ENCODE measurements at regions not wholly inside any gene's neighbourhood (a gene's known extent, or its start where the extent isn't known, plus 50 kb on each side); places are given as distances from the start of the nearest gene placed in this dataset.

- H3K4me2 ChIP-seq (ENCODE audit: insufficient read depth, low read length) = no peak overlapping the region
- FAIRE-seq (no peak), DNase-seq (ENCODE audit: low read depth, low spot score) (no peak)
- intact Hi-C loops (cut with micrococcal nuclease) (no loop called here), dilution Hi-C loops (cut with MboI; ENCODE audit: extremely low pct_ligation_motif_present, low sequenced_read_pairs) (no loop called here)
- peaks cover 8% of the 10 kb centered on the region for H3K4me1 ChIP-seq (ENCODE audit: control insufficient read depth, extremely low read depth, insufficient read depth, low read length)
- H4K20me1 ChIP-seq (replicated peaks; ENCODE audit: control insufficient read depth, extremely low read depth, insufficient read depth, low read length) = no peaks in the 10 kb centered on the region
- POLR2A ChIA-PET = interaction anchor here (2.7 kb wide), 1 partner anchor 17 kb away, joined by 8 read pairs; no protein-coding TSS in a partner anchor
- H3K4me3 ChIP-seq (replicated peaks in 1 of 3; ENCODE audit: insufficient read depth in 1 of 3, low read depth in 1 of 3, low read length in 3 of 3) = no peak overlapping the region
- no peak overlapping the region for H3K27ac ChIP-seq (ENCODE audit: insufficient read depth, low read depth, low read length)
- peaks cover 3 to 7% of the 10 kb centered on the region in 2 experiments for H3K27me3 ChIP-seq (ENCODE audit: control insufficient read depth in 2 of 2, insufficient read depth in 2 of 2, low read length in 2 of 2)
- no peak overlapping the region for H3K9ac ChIP-seq (replicated peaks; ENCODE audit: extremely low read depth, insufficient read depth, low read length)
- H3K79me2 ChIP-seq (ENCODE audit: control insufficient read depth, insufficient read depth, low read length) = no peaks in the 10 kb centered on the region
- peak overlapping the region; percentile 55 for H2AFZ ChIP-seq (ENCODE audit: low read depth, low read length)
- no TSS peak for BruUV-seq (replicated peaks)
- no peaks in the 10 kb centered on the region for H3K9me3 ChIP-seq (replicated peaks; ENCODE audit: control insufficient read depth, insufficient read depth, low read length)
- TF ChIP-seq GATA2 (IDR thresholded peaks at IDR 0.05; ENCODE audit: insufficient read depth, insufficient read length, low read depth, low read length) = no peak
- TF ChIP-seq, protein P1, sequence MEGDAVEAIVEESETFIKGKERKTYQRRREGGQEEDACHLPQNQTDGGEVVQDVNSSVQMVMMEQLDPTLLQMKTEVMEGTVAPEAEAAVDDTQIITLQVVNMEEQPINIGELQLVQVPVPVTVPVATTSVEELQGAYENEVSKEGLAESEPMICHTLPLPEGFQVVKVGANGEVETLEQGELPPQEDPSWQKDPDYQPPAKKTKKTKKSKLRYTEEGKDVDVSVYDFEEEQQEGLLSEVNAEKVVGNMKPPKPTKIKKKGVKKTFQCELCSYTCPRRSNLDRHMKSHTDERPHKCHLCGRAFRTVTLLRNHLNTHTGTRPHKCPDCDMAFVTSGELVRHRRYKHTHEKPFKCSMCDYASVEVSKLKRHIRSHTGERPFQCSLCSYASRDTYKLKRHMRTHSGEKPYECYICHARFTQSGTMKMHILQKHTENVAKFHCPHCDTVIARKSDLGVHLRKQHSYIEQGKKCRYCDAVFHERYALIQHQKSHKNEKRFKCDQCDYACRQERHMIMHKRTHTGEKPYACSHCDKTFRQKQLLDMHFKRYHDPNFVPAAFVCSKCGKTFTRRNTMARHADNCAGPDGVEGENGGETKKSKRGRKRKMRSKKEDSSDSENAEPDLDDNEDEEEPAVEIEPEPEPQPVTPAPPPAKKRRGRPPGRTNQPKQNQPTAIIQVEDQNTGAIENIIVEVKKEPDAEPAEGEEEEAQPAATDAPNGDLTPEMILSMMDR (IDR thresholded peaks at IDR 0.05; ENCODE audit: extremely low read depth in 1 of 2, insufficient read depth in 1 of 2, low read depth in 1 of 2, low read length in 2 of 2) = no peak
- no peak for TF ChIP-seq JUN (IDR thresholded peaks at IDR 0.05; ENCODE audit: borderline replicate concordance, insufficient read depth, insufficient read length, low read depth)
- TF ChIP-seq FOS (IDR thresholded peaks at IDR 0.05; ENCODE audit: borderline replicate concordance, insufficient read depth, low read length) = no peak
- TF ChIP-seq MAX (IDR thresholded peaks at IDR 0.05; ENCODE audit: insufficient read depth, insufficient read length) = no peak
- no peak for TF ChIP-seq POLR2AphosphoS5 (IDR thresholded peaks at IDR 0.05; ENCODE audit: insufficient read depth, low read depth, low read length)
- no peak for TF ChIP-seq EZH2 (IDR thresholded peaks at IDR 0.05; ENCODE audit: borderline replicate concordance, low read depth, low read length, severe bottlenecking)
- no peak for TF ChIP-seq POLR2A (IDR thresholded peaks at IDR 0.05; ENCODE audit: low read depth, low read length)
- TF ChIP-seq MYC (IDR thresholded peaks at IDR 0.05; ENCODE audit: low read depth, low read length) = no peak
- H3K9me1 ChIP-seq (replicated peaks; ENCODE audit: control insufficient read depth, extremely low read depth, insufficient read depth, low read length) = no peaks in the 10 kb centered on the region
- CTCF ChIA-PET = interaction anchor here (0.8 to 2.7 kb wide), 7 partner anchors 13 to 291 kb away, joined by 3 to 11 read pairs (median 6); no protein-coding TSS in a partner anchor
- no peaks in the 10 kb centered on the region for H3K36me3 ChIP-seq (ENCODE audit: control insufficient read depth in 2 of 2, extremely low read depth in 1 of 2, insufficient read depth in 2 of 2, low read length in 2 of 2)
Observed at GRCh38 chr14:100675699-100676684, 50.7 kb upstream of the DLK1 start.
